ENCODE measurements at regions not wholly inside any gene's neighbourhood (a gene's known extent, or its start where the extent isn't known, plus 50 kb on each side); places are given as distances from the start of the nearest gene placed in this dataset.

- TF ChIP-seq CTCF (IDR thresholded peaks at IDR 0.05) (no peak), EZH2 (IDR thresholded peaks at IDR 0.05) (no peak), EZH2phosphoT487 (IDR thresholded peaks at IDR 0.05) (no peak)
Measured at GRCh38 chr5:30279237-30279636, 914.2 kb upstream of the CDH6 start.
